PC-9 (cell line): ENCODE measurements at regions not wholly inside any gene's neighbourhood (a gene's known extent, or its start where the extent isn't known, plus 50 kb on each side); places are given as distances from the start of the nearest gene placed in this dataset.

Source experiments
- EZH2 ChIP-seq: fragments of 200-600 bp; sonication (generic); IDR thresholded peaks from 2 replicates; pipeline ENCODE4 v1.8.0; 2017; ENCODE audit warnings: antibody characterized with exemption, low read depth
- TF ChIP-seq, protein P1 (sequence below): fragments of 200-600 bp; sonication (generic); conservative IDR thresholded peaks from 2 replicates; pipeline ENCODE4 v1.6.1; 2017; ENCODE audit warnings: mixed run types, antibody characterized with exemption, mild to moderate bottlenecking, moderate library complexity

DNA sequence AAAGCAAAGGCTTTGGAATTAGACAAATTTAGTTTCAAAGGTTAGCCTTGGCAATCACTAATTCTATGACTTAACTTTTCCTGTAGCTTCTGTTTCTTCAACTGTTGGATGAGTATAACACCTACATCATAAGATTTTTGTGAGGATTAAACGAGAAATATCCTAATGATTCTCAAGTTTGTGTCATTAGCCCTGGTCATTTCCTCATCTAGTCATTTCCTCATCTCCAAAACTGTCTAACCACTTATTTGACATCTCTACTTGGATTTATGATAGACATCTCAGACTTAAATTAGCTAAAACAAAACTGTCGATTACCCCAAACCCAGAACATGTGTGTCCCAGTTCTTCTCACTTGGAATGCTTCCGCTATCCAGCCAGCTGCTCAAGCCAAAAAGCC, 80.2 kb upstream of the CHODL start:
- no peak for TF ChIP-seq EZH2
- TF ChIP-seq, protein P1, sequence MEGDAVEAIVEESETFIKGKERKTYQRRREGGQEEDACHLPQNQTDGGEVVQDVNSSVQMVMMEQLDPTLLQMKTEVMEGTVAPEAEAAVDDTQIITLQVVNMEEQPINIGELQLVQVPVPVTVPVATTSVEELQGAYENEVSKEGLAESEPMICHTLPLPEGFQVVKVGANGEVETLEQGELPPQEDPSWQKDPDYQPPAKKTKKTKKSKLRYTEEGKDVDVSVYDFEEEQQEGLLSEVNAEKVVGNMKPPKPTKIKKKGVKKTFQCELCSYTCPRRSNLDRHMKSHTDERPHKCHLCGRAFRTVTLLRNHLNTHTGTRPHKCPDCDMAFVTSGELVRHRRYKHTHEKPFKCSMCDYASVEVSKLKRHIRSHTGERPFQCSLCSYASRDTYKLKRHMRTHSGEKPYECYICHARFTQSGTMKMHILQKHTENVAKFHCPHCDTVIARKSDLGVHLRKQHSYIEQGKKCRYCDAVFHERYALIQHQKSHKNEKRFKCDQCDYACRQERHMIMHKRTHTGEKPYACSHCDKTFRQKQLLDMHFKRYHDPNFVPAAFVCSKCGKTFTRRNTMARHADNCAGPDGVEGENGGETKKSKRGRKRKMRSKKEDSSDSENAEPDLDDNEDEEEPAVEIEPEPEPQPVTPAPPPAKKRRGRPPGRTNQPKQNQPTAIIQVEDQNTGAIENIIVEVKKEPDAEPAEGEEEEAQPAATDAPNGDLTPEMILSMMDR, result no peak
